Calu3 (cell line): ENCODE measurements at regions not wholly inside any gene's neighbourhood (a gene's known extent, or its start where the extent isn't known, plus 50 kb on each side); places are given as distances from the start of the nearest gene placed in this dataset.

Experiments used
- BruUV-seq: library from RNA; stranded (reverse); fragments of 400-500 nt; replicated peaks from 2 replicates; lab custom pipeline; 2021; lab: Mats Ljungman, UMichigan
- CTCF ChIA-PET: fragments of 300-600 bp; sonication (Branson Sonifier 250); formaldehyde crosslinking; loops from one replicate; lab custom pipeline; 2022; ENCODE audit warnings: antibody characterized with exemption; lab: Charles Lee
- DNase-seq: peaks from one replicate; pipeline ENCODE4 v3.0.0; 2022
- H3K27ac Mint-ChIP-seq: one replicate; pipeline ENCODE4 v1.8.0; 2022; ENCODE audit warnings: mixed read lengths; ENCODE audit not compliant: unreplicated experiment
- H3K27me3 Mint-ChIP-seq: one replicate; pipeline ENCODE4 v1.8.0; 2022; ENCODE audit warnings: mixed read lengths; ENCODE audit not compliant: unreplicated experiment
- H3K36me3 Mint-ChIP-seq: one replicate; pipeline ENCODE4 v1.8.0; 2022; ENCODE audit warnings: mild to moderate bottlenecking, moderate library complexity, mixed read lengths; ENCODE audit not compliant: insufficient read depth, unreplicated experiment
- H3K4me1 Mint-ChIP-seq: one replicate; pipeline ENCODE4 v1.8.0; 2022; ENCODE audit warnings: mild to moderate bottlenecking, low read depth, mixed read lengths; ENCODE audit not compliant: unreplicated experiment
- H3K4me3 Mint-ChIP-seq: one replicate; pipeline ENCODE4 v1.8.0; 2022; ENCODE audit warnings: mild to moderate bottlenecking, low read depth, moderate library complexity, mixed read lengths; ENCODE audit not compliant: unreplicated experiment
- H3K9me3 Mint-ChIP-seq: one replicate; pipeline ENCODE4 v1.8.0; 2022; ENCODE audit warnings: low read depth, mixed read lengths; ENCODE audit not compliant: unreplicated experiment
- intact Hi-C: fragments of 100-400 bp; cut with micrococcal nuclease; formaldehyde crosslinking; loops from one replicate; pipeline ENCODE4 v1.10.0; 2022; ENCODE audit not compliant: unreplicated experiment
- TF ChIP-seq, protein P1 (sequence below): fragments of 200-600 bp; IDR thresholded peaks from one replicate; pipeline ENCODE4 v1.8.0; 2022; ENCODE audit warnings: antibody characterized with exemption; ENCODE audit not compliant: unreplicated experiment

DNA sequence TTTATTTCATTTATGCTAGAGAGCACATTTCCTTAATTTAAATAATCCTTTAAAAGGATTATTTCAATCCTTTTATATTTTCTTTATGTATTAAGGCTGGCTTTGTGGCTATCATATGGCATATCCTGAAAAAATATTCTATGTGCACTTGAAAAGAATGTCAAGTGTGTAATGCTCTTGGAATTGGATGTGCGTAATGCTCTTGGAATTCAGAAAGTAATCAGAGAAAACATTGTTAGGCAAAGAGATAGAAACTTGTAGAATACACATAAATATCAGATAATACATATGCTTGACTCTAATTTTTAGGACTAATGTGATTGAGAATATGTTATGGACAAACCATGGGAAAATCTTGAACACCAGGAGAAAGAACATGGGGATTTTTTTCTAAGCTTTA is 197.5 kb upstream of the COL3A1 start:
- H3K27ac Mint-ChIP-seq: no peak overlapping the region
- TF ChIP-seq, protein P1, sequence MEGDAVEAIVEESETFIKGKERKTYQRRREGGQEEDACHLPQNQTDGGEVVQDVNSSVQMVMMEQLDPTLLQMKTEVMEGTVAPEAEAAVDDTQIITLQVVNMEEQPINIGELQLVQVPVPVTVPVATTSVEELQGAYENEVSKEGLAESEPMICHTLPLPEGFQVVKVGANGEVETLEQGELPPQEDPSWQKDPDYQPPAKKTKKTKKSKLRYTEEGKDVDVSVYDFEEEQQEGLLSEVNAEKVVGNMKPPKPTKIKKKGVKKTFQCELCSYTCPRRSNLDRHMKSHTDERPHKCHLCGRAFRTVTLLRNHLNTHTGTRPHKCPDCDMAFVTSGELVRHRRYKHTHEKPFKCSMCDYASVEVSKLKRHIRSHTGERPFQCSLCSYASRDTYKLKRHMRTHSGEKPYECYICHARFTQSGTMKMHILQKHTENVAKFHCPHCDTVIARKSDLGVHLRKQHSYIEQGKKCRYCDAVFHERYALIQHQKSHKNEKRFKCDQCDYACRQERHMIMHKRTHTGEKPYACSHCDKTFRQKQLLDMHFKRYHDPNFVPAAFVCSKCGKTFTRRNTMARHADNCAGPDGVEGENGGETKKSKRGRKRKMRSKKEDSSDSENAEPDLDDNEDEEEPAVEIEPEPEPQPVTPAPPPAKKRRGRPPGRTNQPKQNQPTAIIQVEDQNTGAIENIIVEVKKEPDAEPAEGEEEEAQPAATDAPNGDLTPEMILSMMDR: no peak
- H3K9me3 Mint-ChIP-seq: no peaks in the 10 kb centered on the region
- no peaks in the 10 kb centered on the region for H3K36me3 Mint-ChIP-seq
- intact Hi-C loops: no loop called here
- CTCF ChIA-PET: no interaction called here
- BruUV-seq: no TSS peak
- no peaks in the 10 kb centered on the region for H3K27me3 Mint-ChIP-seq
- H3K4me1 Mint-ChIP-seq: no peaks in the 10 kb centered on the region
- H3K4me3 Mint-ChIP-seq: no peak overlapping the region
- no peak for DNase-seq

DNA sequence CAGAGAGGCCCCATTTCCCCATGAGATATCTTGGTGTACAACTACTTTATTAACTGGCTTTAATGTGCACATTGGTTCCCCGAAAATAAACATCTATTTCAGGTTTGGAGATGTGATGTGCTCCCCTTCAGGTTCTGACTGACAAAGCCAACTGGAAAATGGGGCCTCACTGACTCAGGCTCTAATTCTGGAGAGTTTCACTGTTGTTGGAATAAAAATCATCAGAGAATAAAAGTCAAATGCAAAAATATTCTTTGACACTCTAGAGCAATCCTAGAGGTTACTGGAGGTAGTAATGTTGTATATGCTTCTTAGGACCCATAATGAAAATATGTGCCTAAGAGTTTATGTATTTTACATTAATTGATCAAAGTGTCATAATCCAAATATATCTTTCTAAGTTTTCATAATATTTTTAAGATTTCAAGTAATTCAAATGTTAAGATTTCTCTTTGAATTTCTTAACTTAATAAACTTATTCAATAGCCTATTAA is 189.9 kb upstream of the COL3A1 start:
- H3K36me3 Mint-ChIP-seq: no peaks in the 10 kb centered on the region
- no TSS peak for BruUV-seq
- H3K4me1 Mint-ChIP-seq: peaks cover 8% of the 10 kb centered on the region
- CTCF ChIA-PET: interaction anchor here (0.7 kb wide), 1 partner anchor 179 kb away, joined by 5 read pairs; no protein-coding TSS in a partner anchor
- no peaks in the 10 kb centered on the region for H3K27me3 Mint-ChIP-seq
- TF ChIP-seq, protein P1: no peak
- no peak for DNase-seq
- intact Hi-C loops: no loop called here
- H3K4me3 Mint-ChIP-seq: no peak overlapping the region
- no peaks in the 10 kb centered on the region for H3K9me3 Mint-ChIP-seq
- no peak overlapping the region for H3K27ac Mint-ChIP-seq

DNA sequence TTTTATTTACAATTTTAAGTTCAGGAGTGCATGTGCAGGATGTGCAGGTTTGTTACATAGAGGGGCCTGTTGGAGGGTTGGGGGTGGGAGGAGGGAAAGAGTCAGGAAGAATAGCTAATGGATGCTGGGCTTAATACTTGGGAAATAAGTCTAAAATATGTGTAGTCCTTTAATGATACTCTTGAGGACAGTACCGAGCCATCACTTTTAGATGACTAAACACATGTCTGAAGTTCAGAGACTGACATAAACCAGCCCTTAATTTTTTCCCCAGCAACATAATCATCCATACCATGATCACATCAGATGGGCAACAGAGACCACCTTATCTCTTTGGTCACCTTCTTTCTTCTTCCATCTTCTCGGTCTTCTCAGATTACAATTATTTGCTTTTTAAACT is 189.1 kb upstream of the COL3A1 start:
- DNase-seq: no peak
- Mint-ChIP-seq H3K27ac (no peak overlapping the region), H3K4me3 (no peak overlapping the region), H3K9me3 (no peaks in the 10 kb centered on the region), H3K27me3 (no peaks in the 10 kb centered on the region), H3K4me1 (peaks cover 8% of the 10 kb centered on the region), H3K36me3 (no peaks in the 10 kb centered on the region)
- intact Hi-C loops: no loop called here
- TF ChIP-seq, protein P1: no peak
- BruUV-seq: no TSS peak
- CTCF ChIA-PET: interaction anchor here (0.7 kb wide), 1 partner anchor 178 kb away, joined by 5 read pairs; no protein-coding TSS in a partner anchor

DNA sequence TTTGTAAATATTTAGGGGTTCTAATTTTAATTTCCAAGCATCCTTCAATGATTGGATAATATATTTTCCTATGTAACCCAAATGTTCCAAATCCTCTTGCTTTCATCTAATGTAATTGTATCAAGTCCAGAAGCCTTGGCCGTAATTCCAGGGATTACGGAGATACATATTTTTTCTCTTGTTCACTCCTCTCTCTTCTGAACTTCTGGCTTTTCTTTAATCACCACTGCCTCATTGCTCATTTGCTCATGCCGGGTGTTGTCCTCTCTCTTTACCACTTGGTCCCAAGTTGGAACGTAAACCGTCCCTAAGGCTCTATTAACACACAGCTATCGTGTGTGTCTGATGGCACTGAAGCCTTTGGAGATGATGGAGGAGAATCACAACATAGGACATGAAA is 188.7 kb upstream of the COL3A1 start:
- TF ChIP-seq, protein P1: no peak
- Mint-ChIP-seq H3K27me3 (no peaks in the 10 kb centered on the region), H3K4me3 (no peak overlapping the region), H3K36me3 (no peaks in the 10 kb centered on the region), H3K4me1 (peaks cover 8% of the 10 kb centered on the region), H3K9me3 (no peaks in the 10 kb centered on the region), H3K27ac (no peak overlapping the region)
- CTCF ChIA-PET: no interaction called here
- no TSS peak for BruUV-seq
- no peak for DNase-seq
- intact Hi-C loops: no loop called here
